ENCODE measurements at regions not wholly inside any gene's neighbourhood (a gene's known extent, or its start where the extent isn't known, plus 50 kb on each side); places are given as distances from the start of the nearest gene placed in this dataset.
"Not testable (repeated sequence)": the region's sequence is repeated elsewhere in the genome, so short reads cannot be mapped to it uniquely, and the experiment has no call there.

- H3K4me1 Mint-ChIP-seq: no peaks in the 10 kb centered on the region
- H3K36me3 Mint-ChIP-seq: no peaks in the 10 kb centered on the region
- DNase-seq (no peak), ATAC-seq (no peak)
- peaks cover 0 to 5% (median 2%) of the 10 kb centered on the region in 11 donors for H3K9me3 Mint-ChIP-seq
- Histone ChIP-seq H3K36me3 (ENCODE audit: control insufficient read depth in 2 of 3, insufficient read depth in 3 of 3, low read length in 3 of 3) (no peaks in the 10 kb centered on the region), H3K4me1 (ENCODE audit: control insufficient read depth in 2 of 2, insufficient read depth in 2 of 2, low read length in 2 of 2) (no peaks in the 10 kb centered on the region), H3K27me3 (ENCODE audit: control insufficient read depth in 2 of 2, insufficient read depth in 2 of 2, low read length in 2 of 2) (no peaks in the 10 kb centered on the region), H3K9me3 (ENCODE audit: control insufficient read depth in 2 of 3, low read length in 3 of 3) (no peaks in the 10 kb centered on the region), H3K27ac (ENCODE audit: low read depth, low read length) (no peak overlapping the region), H3K4me3 (ENCODE audit: low read length) (no peak overlapping the region)
- intact Hi-C loops (cut with micrococcal nuclease): no loop called here
- no peak overlapping the region for H3K4me3 Mint-ChIP-seq
- ChIA-PET POLR2A (no interaction called here), CTCF (no interaction called here)
- H3K27ac Mint-ChIP-seq: no peak overlapping the region
- no peaks in the 10 kb centered on the region for H3K27me3 Mint-ChIP-seq
Measured at GRCh38 chr4:57943682-57944081, 833.5 kb upstream of the IGFBP7 start.

GRCh38 chr4:57937326-57937725, 827.1 kb upstream of the IGFBP7 start:
- H3K36me3 Mint-ChIP-seq; ATAC-seq; H3K27me3 ChIP-seq (ENCODE audit: control insufficient read depth in 2 of 2, insufficient read depth in 2 of 2, low read length in 2 of 2); H3K9me3 Mint-ChIP-seq; DNase-seq; H3K27me3 Mint-ChIP-seq; H3K9me3 ChIP-seq (ENCODE audit: control insufficient read depth in 2 of 3, low read length in 3 of 3); H3K27ac ChIP-seq (ENCODE audit: low read depth, low read length); intact Hi-C loops (cut with micrococcal nuclease); POLR2A ChIA-PET; H3K4me1 Mint-ChIP-seq; H3K4me3 ChIP-seq (ENCODE audit: low read length); H3K4me3 Mint-ChIP-seq; H3K36me3 ChIP-seq (ENCODE audit: control insufficient read depth in 2 of 3, insufficient read depth in 3 of 3, low read length in 3 of 3); H3K4me1 ChIP-seq (ENCODE audit: control insufficient read depth in 2 of 2, insufficient read depth in 2 of 2, low read length in 2 of 2); H3K27ac Mint-ChIP-seq; CTCF ChIA-PET: not testable (repeated sequence)

DNA sequence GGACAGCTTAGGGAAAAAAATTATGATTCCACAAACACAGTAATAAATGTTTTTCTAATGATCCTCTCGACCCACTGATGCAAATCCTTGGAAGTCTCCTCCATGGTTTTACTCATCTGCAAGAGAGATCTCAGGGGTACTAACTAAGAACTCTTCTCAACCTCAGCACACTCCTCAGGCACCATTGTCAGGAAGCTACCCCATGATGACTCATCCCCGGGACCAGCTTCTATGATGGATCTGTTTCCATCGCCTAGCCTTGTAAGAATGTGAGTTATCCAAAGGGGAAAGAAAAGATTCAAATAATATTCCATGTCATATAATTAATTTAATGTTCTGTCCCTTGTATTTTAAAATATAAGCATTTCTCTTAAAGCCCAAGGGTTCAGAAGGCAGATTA, 816.1 kb upstream of the IGFBP7 start:
- H3K9me3 ChIP-seq (ENCODE audit: control insufficient read depth in 2 of 3, low read length in 3 of 3): no peaks in the 10 kb centered on the region
- Mint-ChIP-seq H3K27ac (no peak overlapping the region), H3K4me3 (no peak overlapping the region), H3K9me3 (peaks cover 0 to 12% (median 8%) of the 10 kb centered on the region in 11 donors), H3K36me3 (no peaks in the 10 kb centered on the region), H3K27me3 (no peaks in the 10 kb centered on the region), H3K4me1 (no peaks in the 10 kb centered on the region)
- H3K4me1 ChIP-seq (ENCODE audit: control insufficient read depth in 2 of 2, insufficient read depth in 2 of 2, low read length in 2 of 2): no peaks in the 10 kb centered on the region
- intact Hi-C loops (cut with micrococcal nuclease): no loop called here
- ChIA-PET CTCF (no interaction called here), POLR2A (no interaction called here)
- DNase-seq (no peak), ATAC-seq (no peak)
- no peaks in the 10 kb centered on the region for H3K27me3 ChIP-seq (ENCODE audit: control insufficient read depth in 2 of 2, insufficient read depth in 2 of 2, low read length in 2 of 2)
- no peaks in the 10 kb centered on the region for H3K36me3 ChIP-seq (ENCODE audit: control insufficient read depth in 2 of 3, insufficient read depth in 3 of 3, low read length in 3 of 3)
- H3K4me3 ChIP-seq (ENCODE audit: low read length): no peak overlapping the region
- no peak overlapping the region for H3K27ac ChIP-seq (ENCODE audit: low read depth, low read length)

DNA sequence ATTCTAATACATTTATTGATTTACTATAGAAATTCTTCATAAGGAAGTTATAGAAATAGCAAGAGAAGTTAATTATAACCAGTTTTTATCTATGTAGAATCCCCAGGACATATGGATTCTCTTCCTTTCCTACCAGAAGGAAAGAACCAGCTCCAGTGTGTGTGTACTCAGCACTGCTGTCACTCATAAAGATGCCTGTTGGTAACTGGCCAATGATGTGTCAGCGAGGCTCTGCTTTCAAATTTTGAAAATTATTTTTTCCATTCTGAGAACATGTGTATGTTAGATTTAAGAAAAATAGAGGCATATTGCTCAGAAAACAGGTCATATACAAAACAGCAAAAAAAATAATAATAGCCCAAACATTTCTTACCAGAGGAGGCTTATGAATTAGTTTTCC, 814.8 kb upstream of the IGFBP7 start:
- POLR2A ChIA-PET: no interaction called here
- DNase-seq: no peak
- CTCF ChIA-PET: no interaction called here
- no peak overlapping the region for H3K27ac ChIP-seq (ENCODE audit: low read depth, low read length)
- Mint-ChIP-seq H3K9me3 (peaks cover 0 to 12% (median 5%) of the 10 kb centered on the region in 11 donors), H3K27me3 (no peaks in the 10 kb centered on the region), H3K36me3 (no peaks in the 10 kb centered on the region), H3K27ac (no peak overlapping the region), H3K4me1 (no peaks in the 10 kb centered on the region), H3K4me3 (no peak overlapping the region)
- H3K4me1 ChIP-seq (ENCODE audit: control insufficient read depth in 2 of 2, insufficient read depth in 2 of 2, low read length in 2 of 2): no peaks in the 10 kb centered on the region
- H3K27me3 ChIP-seq (ENCODE audit: control insufficient read depth in 2 of 2, insufficient read depth in 2 of 2, low read length in 2 of 2): no peaks in the 10 kb centered on the region
- H3K9me3 ChIP-seq (ENCODE audit: control insufficient read depth in 2 of 3, low read length in 3 of 3): no peaks in the 10 kb centered on the region
- intact Hi-C loops (cut with micrococcal nuclease): no loop called here
- H3K4me3 ChIP-seq (ENCODE audit: low read length): no peak overlapping the region
- no peaks in the 10 kb centered on the region for H3K36me3 ChIP-seq (ENCODE audit: control insufficient read depth in 2 of 3, insufficient read depth in 3 of 3, low read length in 3 of 3)
- ATAC-seq: no peak

DNA sequence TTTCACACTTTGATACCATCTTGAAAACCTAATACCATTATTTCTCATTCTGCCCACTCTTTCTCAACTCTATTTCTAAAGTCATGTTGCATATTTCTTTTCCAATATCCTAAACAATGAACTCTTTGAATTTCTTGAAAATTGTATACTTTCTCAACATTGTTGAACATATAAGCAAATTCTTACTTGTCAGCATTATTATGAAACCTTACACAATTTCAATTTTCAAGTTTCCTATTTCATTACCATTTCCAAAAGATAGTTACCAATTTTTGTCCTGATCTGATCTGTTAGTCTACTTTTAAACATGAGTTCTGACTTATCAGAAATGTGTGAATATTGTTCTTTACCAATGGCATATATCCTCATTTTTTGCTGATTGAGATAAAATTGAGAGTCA, 806.3 kb upstream of the IGFBP7 start:
- DNase-seq (no peak), ATAC-seq (no peak)
- POLR2A ChIA-PET: no interaction called here
- Mint-ChIP-seq H3K27ac (no peak overlapping the region), H3K36me3 (no peaks in the 10 kb centered on the region), H3K27me3 (no peaks in the 10 kb centered on the region), H3K4me1 (no peaks in the 10 kb centered on the region), H3K4me3 (no peak overlapping the region), H3K9me3 (peaks cover 0 to 15% (median 5%) of the 10 kb centered on the region in 11 donors)
- intact Hi-C loops (cut with micrococcal nuclease): no loop called here
- Histone ChIP-seq H3K36me3 (ENCODE audit: control insufficient read depth in 2 of 3, insufficient read depth in 3 of 3, low read length in 3 of 3) (no peaks in the 10 kb centered on the region), H3K27ac (ENCODE audit: low read depth, low read length) (no peak overlapping the region), H3K4me3 (ENCODE audit: low read length) (no peak overlapping the region), H3K9me3 (ENCODE audit: control insufficient read depth in 2 of 3, low read length in 3 of 3) (no peaks in the 10 kb centered on the region), H3K27me3 (ENCODE audit: control insufficient read depth in 2 of 2, insufficient read depth in 2 of 2, low read length in 2 of 2) (no peaks in the 10 kb centered on the region), H3K4me1 (ENCODE audit: control insufficient read depth in 2 of 2, insufficient read depth in 2 of 2, low read length in 2 of 2) (no peaks in the 10 kb centered on the region)
- CTCF ChIA-PET: no interaction called here

DNA sequence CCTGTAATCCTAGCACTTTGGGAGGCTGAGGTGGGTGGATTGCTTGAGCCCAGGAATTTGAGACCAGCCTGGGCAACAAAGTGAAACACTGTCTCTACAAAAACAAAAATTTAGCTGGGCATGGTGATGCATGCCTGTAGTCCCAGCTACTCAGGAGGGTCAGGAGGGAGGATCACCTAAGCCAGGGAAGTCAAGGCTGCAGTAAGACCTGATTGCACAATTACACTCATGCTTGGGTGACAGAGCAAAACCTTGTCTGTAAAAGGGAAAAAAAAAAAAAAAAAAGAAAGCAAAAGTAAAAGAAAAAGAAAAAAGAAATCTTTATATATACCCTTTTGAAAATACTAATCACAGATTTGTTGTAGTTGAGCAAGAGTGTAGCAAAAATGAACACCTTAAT, 801.0 kb upstream of the IGFBP7 start:
- no peak overlapping the region for H3K27ac Mint-ChIP-seq
- intact Hi-C loops (cut with micrococcal nuclease): no loop called here
- no peaks in the 10 kb centered on the region for H3K4me1 Mint-ChIP-seq
- Histone ChIP-seq H3K4me3 (ENCODE audit: low read length) (no peak overlapping the region), H3K4me1 (ENCODE audit: control insufficient read depth in 2 of 2, insufficient read depth in 2 of 2, low read length in 2 of 2) (no peaks in the 10 kb centered on the region), H3K27me3 (ENCODE audit: control insufficient read depth in 2 of 2, insufficient read depth in 2 of 2, low read length in 2 of 2) (no peaks in the 10 kb centered on the region), H3K27ac (ENCODE audit: low read depth, low read length) (no peak overlapping the region), H3K36me3 (ENCODE audit: control insufficient read depth in 2 of 3, insufficient read depth in 3 of 3, low read length in 3 of 3) (no peaks in the 10 kb centered on the region), H3K9me3 (ENCODE audit: control insufficient read depth in 2 of 3, low read length in 3 of 3) (no peaks in the 10 kb centered on the region)
- peaks cover 0 to 10% (median 2%) of the 10 kb centered on the region in 11 donors for H3K9me3 Mint-ChIP-seq
- no peaks in the 10 kb centered on the region for H3K36me3 Mint-ChIP-seq
- no peak overlapping the region for H3K4me3 Mint-ChIP-seq
- H3K27me3 Mint-ChIP-seq: no peaks in the 10 kb centered on the region
- ATAC-seq: no peak
- ChIA-PET POLR2A (no interaction called here), CTCF (no interaction called here)
- DNase-seq: no peak

DNA sequence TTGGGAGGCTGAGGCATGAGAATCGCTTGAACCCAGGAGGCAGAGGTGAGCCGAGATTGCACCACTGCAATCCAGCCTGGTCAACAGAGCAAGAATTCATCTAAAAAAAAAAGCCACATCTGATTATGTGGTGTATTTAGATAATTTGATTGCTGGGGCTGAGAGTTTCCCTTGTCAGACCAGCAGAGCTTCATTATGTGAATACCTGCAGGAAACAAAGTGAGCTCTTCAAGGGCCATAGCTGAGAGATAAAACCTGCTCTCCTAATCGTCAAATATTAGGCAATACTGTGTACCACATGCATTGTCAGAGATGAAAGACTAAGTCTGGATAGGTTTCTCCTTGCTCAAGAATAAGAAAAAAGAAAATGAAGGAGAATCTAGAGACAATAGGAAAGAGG, 800.0 kb upstream of the IGFBP7 start:
- POLR2A ChIA-PET: no interaction called here

More for the DNA sequence above, 800.0 kb upstream of the IGFBP7 start:
- Mint-ChIP-seq H3K9me3 (peaks cover 0 to 10% (median 2%) of the 10 kb centered on the region in 11 donors), H3K4me3 (no peak overlapping the region), H3K36me3 (no peaks in the 10 kb centered on the region), H3K4me1 (no peaks in the 10 kb centered on the region), H3K27ac (no peak overlapping the region), H3K27me3 (no peaks in the 10 kb centered on the region)
- ATAC-seq (no peak), DNase-seq (no peak)
- CTCF ChIA-PET: no interaction called here
- H3K9me3 ChIP-seq (ENCODE audit: control insufficient read depth in 2 of 3, low read length in 3 of 3): no peaks in the 10 kb centered on the region
- intact Hi-C loops (cut with micrococcal nuclease): no loop called here
- no peak overlapping the region for H3K4me3 ChIP-seq (ENCODE audit: low read length)
- H3K36me3 ChIP-seq (ENCODE audit: control insufficient read depth in 2 of 3, insufficient read depth in 3 of 3, low read length in 3 of 3): no peaks in the 10 kb centered on the region
- H3K27me3 ChIP-seq (ENCODE audit: control insufficient read depth in 2 of 2, insufficient read depth in 2 of 2, low read length in 2 of 2): no peaks in the 10 kb centered on the region
- H3K4me1 ChIP-seq (ENCODE audit: control insufficient read depth in 2 of 2, insufficient read depth in 2 of 2, low read length in 2 of 2): no peaks in the 10 kb centered on the region
- H3K27ac ChIP-seq (ENCODE audit: low read depth, low read length): no peak overlapping the region

Data from naive thymus-derived CD4-positive, alpha-beta T cell (primary cell).